Upper lobe of left lung (tissue), 6 donors: ENCODE measurements at regions not wholly inside any gene's neighbourhood (a gene's known extent, or its start where the extent isn't known, plus 50 kb on each side); places are given as distances from the start of the nearest gene placed in this dataset.
"Not testable (repeated sequence)": the region's sequence is repeated elsewhere in the genome, so short reads cannot be mapped to it uniquely, and the experiment has no call there.

Experiments used
- ATAC-seq, 2 donors: fragments of 200-7000 bp; cut with Tn5 transposase; one replicate each; pipeline ENCODE4 v1.9.1; 2022; ENCODE audit warnings: mild to moderate bottlenecking in 2 of 2, moderate library complexity in 2 of 2; ENCODE audit not compliant: low FRiP score in 2 of 2
- DNase-seq, 2 donors: peaks; one replicate each; pipeline ENCODE4 v3.0.0-alpha.2; 2019 to 2020
- H3K27ac ChIP-seq, 4 donors: fragments of 200-600 bp; sonication (generic); one replicate each; pipeline ENCODE4 v1.5.1; 2016 to 2019
- H3K27me3 ChIP-seq, 4 donors: fragments of 200-600 bp; sonication (generic); one replicate each; pipeline ENCODE4 v1.5.1; 2017 to 2019
- H3K36me3 ChIP-seq, 4 donors: fragments of 200-600 bp; sonication (generic); one replicate each; pipeline ENCODE4 v1.5.1; 2016 to 2019
- H3K4me1 ChIP-seq, 4 donors: fragments of 200-600 bp; sonication (generic); one replicate each; pipeline ENCODE4 v1.5.1; 2018 to 2019
- H3K4me3 ChIP-seq, 4 donors: fragments of 200-600 bp; sonication (generic); one replicate each; pipeline ENCODE4 v1.5.1; 2017 to 2019; ENCODE audit warnings: mild to moderate bottlenecking in 2 of 4, moderate library complexity in 1 of 4
- H3K9me3 ChIP-seq, 4 donors: fragments of 200-600 bp; sonication (generic); one replicate each; pipeline ENCODE4 v1.5.1; 2018 to 2019
- EP300 ChIP-seq, 4 donors: sonication (generic); formaldehyde crosslinking; IDR thresholded peaks; one replicate each; pipeline ENCODE4 v1.5.1; 2017; ENCODE audit warnings: antibody characterized with exemption in 4 of 4, control low read depth in 2 of 4
- POLR2A ChIP-seq, 4 donors: fragments of 450-650 bp; IDR thresholded peaks; one replicate each; pipeline ENCODE4 v1.5.1; 2016 to 2017; ENCODE audit warnings: antibody characterized with exemption in 4 of 4, mild to moderate bottlenecking in 2 of 4
- POLR2AphosphoS5 ChIP-seq, 2 donors: sonication (generic); formaldehyde crosslinking; IDR thresholded peaks; one replicate each; pipeline ENCODE4 v1.5.1; 2017; ENCODE audit warnings: antibody characterized with exemption in 2 of 2
- WGBS, 2 donors: methylation state at CpG; one replicate each; pipeline ENCODE4 v1.1.5; 2017 to 2018; 5-methylcytosine and 5-hydroxymethylcytosine counted together
- TF ChIP-seq, protein P1 (sequence below), 6 experiments: fragments of 450-650 bp in 4 of 6; fragments of 200-600 bp in 2 of 6; sonication (generic) in 2 of 6; IDR thresholded peaks; one replicate each; pipeline ENCODE4 v1.5.1; 2016 to 2019; ENCODE audit warnings: antibody characterized with exemption in 6 of 6
- donor health status: DM: no; HTN: no; CAD: no; lungs with moderate emphysema.
- donor health status: DM: no; HTN: yes; CAD: no; lungs with severe emphysema.

DNA sequence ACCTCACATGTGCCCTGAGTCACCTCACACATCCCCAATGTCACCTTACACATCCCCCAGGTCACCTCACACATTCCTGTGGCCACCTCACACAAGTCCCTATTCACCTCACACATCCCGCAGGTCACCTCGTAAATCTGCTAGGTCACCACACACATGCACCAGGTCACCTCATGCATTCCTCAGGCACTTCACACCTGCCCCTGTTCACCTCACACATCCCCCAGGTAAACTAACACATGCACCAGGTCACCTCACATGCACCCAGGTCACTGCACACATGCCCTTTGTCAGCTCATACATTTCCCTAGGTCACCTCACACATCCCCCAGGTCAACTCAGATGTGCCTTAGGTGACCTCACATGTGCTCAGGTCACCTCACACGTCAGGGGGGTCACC, 639.8 kb downstream of the TMEM121 start:
- no peak for DNase-seq

GRCh38 chr14:106166650-106167204, 640.3 kb downstream of the TMEM121 start:
- H3K9me3 ChIP-seq = no peaks in the 10 kb centered on the region
- no peak for DNase-seq
- ATAC-seq = no peak
- WGBS, 2 donors = 53 to 56% methylated on average over 10 of the region's 10 CpGs
- H3K4me1 ChIP-seq = no peaks in the 10 kb centered on the region
- no peak for TF ChIP-seq EP300 (IDR thresholded peaks at IDR 0.05)
- no peak for TF ChIP-seq POLR2A (IDR thresholded peaks at IDR 0.05)
- TF ChIP-seq, protein P1, sequence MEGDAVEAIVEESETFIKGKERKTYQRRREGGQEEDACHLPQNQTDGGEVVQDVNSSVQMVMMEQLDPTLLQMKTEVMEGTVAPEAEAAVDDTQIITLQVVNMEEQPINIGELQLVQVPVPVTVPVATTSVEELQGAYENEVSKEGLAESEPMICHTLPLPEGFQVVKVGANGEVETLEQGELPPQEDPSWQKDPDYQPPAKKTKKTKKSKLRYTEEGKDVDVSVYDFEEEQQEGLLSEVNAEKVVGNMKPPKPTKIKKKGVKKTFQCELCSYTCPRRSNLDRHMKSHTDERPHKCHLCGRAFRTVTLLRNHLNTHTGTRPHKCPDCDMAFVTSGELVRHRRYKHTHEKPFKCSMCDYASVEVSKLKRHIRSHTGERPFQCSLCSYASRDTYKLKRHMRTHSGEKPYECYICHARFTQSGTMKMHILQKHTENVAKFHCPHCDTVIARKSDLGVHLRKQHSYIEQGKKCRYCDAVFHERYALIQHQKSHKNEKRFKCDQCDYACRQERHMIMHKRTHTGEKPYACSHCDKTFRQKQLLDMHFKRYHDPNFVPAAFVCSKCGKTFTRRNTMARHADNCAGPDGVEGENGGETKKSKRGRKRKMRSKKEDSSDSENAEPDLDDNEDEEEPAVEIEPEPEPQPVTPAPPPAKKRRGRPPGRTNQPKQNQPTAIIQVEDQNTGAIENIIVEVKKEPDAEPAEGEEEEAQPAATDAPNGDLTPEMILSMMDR (IDR thresholded peaks at IDR 0.05) = no peak
- no peak for TF ChIP-seq POLR2AphosphoS5 (IDR thresholded peaks at IDR 0.05)
- no peak overlapping the region for H3K4me3 ChIP-seq
- H3K27ac ChIP-seq = no peak overlapping the region
- H3K36me3 ChIP-seq = no peaks in the 10 kb centered on the region
- H3K27me3 ChIP-seq = no peaks in the 10 kb centered on the region

More for the DNA sequence above, 639.8 kb downstream of the TMEM121 start:
- peak in 1 of 2 donors; percentile 63 for ATAC-seq
- Histone ChIP-seq H3K4me3 (no peak overlapping the region), H3K9me3 (no peaks in the 10 kb centered on the region), H3K27ac (no peak overlapping the region), H3K36me3 (no peaks in the 10 kb centered on the region), H3K4me1 (no peaks in the 10 kb centered on the region), H3K27me3 (no peaks in the 10 kb centered on the region)
- TF ChIP-seq, protein P1 (IDR thresholded peaks at IDR 0.05) = no peak
- no peak for TF ChIP-seq POLR2AphosphoS5 (IDR thresholded peaks at IDR 0.05)
- no peak for TF ChIP-seq EP300 (IDR thresholded peaks at IDR 0.05)
- TF ChIP-seq POLR2A (IDR thresholded peaks at IDR 0.05) = no peak
- WGBS, 2 donors = 72 to 74% methylated on average over 3 of the region's 3 CpGs

DNA sequence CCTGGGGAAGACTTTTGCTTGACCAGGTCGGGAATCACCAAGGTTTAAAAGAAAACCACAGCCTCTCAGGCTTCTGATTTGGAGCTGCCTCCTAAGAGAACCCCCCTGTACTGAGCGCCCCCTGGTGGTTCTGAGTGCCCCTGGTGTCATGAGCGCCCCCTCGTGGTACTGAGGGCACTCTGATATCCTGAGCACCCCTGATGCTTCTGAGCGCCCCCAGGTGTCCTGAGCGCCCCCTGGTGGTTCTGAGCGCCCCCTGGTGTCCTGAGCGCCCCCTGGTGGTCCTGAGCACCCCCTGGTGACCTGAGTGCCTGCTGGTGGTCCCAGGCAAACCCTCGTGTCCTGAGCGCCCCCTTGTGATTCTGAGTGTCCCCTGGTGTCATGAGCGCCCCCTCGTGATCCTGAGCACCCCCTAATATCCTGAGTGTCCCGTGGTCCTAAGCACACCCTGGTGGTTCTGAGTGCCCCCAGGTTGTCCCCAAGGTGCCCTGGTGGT, 643.8 kb downstream of the TMEM121 start:
- not testable (repeated sequence) for ATAC-seq, H3K27ac ChIP-seq, H3K4me3 ChIP-seq, H3K9me3 ChIP-seq, H3K4me1 ChIP-seq, H3K27me3 ChIP-seq, H3K36me3 ChIP-seq
- WGBS, 2 donors = 71 to 88% methylated on average over 4 to 9 of the region's 13 CpGs
- DNase-seq = peak in 1 of 2 donors; percentile 66
- TF ChIP-seq, protein P1 (IDR thresholded peaks at IDR 0.05) = peak in 4 of 6 experiments; percentile 9 to 40 (median 16)

GRCh38 chr14:106174206-106174605, 647.8 kb downstream of the TMEM121 start:
- TF ChIP-seq POLR2A (IDR thresholded peaks at IDR 0.05) = no peak

GRCh38 chr14:106177266-106178246, 651.2 kb downstream of the TMEM121 start:
- H3K4me1 ChIP-seq, H3K36me3 ChIP-seq, H3K27ac ChIP-seq, ATAC-seq, H3K9me3 ChIP-seq, H3K27me3 ChIP-seq, H3K4me3 ChIP-seq: not testable (repeated sequence)
- 36 to 48% methylated on average over 7 of the region's 7 CpGs for WGBS, 2 donors
- DNase-seq = peak in 1 of 2 donors; percentile 12

More at GRCh38 chr14:106174206-106174605, 647.8 kb downstream of the TMEM121 start:
- DNase-seq (peak in 1 of 2 donors; percentile 24), ATAC-seq (no peak)
- no peaks in the 10 kb centered on the region for H3K9me3 ChIP-seq
- no peaks in the 10 kb centered on the region for H3K4me1 ChIP-seq
- H3K36me3 ChIP-seq = no peaks in the 10 kb centered on the region
- H3K4me3 ChIP-seq = no peak overlapping the region
- no peak overlapping the region for H3K27ac ChIP-seq
- 46 to 47% methylated on average over 7 of the region's 7 CpGs for WGBS, 2 donors
- no peaks in the 10 kb centered on the region for H3K27me3 ChIP-seq
